ENCODE measurements at regions not wholly inside any gene's neighbourhood (a gene's known extent, or its start where the extent isn't known, plus 50 kb on each side); places are given as distances from the start of the nearest gene placed in this dataset.

DNA sequence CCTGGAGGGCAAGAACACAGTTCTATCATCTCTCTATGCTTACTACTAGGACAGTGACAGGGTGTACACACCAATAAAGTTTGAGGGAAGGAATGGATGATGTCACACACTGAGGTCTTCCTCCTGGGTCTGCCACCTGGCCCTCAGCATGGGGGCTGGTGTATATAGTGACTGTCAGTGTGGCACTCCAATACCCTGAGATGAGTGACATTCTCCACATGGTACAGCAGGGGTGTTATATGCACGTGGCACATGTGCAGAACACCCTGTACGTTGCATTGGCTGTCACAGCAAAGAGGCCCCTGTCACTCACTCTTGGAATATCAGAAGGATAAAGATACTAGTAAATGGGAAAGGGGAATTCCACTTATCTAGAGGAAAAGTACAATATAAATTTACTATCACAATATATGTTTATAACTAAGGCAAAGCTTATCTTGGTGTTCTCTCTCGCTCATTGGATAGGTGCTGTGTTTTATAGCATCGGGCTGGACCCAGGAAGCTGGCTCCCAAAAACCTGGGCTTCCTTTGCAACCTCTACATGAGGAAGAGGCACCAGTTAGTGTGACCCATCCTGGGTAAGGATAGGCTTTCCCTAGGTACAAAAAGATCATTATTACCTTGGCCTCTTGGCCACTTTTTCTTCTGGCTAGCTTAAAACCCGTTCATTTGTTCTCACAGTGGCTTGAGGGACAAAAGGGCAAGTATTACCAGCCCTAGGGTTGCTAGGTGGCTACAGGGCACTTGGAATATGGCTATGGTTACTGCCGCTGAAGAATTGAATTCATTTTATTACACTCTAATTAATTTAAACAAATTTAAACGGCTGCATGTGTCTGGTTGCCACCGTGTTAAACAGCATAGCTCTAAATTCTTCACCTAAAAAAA, 54.8 kb upstream of the HES1 start:
- no peaks in the 10 kb centered on the region for H3K9me1 ChIP-seq (ENCODE audit: control insufficient read depth, extremely low read depth, insufficient read depth, low read length)
- H3K27ac ChIP-seq (ENCODE audit: control insufficient read depth, insufficient read depth, low read length), result no peak overlapping the region
- no peaks in the 10 kb centered on the region for H3K9me3 ChIP-seq (ENCODE audit: control insufficient read depth, low read depth, low read length)
- peaks cover 21% of the 10 kb centered on the region for H3K27me3 ChIP-seq (ENCODE audit: control insufficient read depth, extremely low read depth, insufficient read depth, low read length)
- TF ChIP-seq EZH2 (IDR thresholded peaks at IDR 0.05; ENCODE audit: low read length), result no peak
- TF ChIP-seq, protein P1, sequence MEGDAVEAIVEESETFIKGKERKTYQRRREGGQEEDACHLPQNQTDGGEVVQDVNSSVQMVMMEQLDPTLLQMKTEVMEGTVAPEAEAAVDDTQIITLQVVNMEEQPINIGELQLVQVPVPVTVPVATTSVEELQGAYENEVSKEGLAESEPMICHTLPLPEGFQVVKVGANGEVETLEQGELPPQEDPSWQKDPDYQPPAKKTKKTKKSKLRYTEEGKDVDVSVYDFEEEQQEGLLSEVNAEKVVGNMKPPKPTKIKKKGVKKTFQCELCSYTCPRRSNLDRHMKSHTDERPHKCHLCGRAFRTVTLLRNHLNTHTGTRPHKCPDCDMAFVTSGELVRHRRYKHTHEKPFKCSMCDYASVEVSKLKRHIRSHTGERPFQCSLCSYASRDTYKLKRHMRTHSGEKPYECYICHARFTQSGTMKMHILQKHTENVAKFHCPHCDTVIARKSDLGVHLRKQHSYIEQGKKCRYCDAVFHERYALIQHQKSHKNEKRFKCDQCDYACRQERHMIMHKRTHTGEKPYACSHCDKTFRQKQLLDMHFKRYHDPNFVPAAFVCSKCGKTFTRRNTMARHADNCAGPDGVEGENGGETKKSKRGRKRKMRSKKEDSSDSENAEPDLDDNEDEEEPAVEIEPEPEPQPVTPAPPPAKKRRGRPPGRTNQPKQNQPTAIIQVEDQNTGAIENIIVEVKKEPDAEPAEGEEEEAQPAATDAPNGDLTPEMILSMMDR (optimal IDR thresholded peaks at IDR 0.05 in 1 of 3, IDR thresholded peaks at IDR 0.05 in 1 of 3, conservative IDR thresholded peaks at IDR 0.05 in 1 of 3; ENCODE audit: extremely low read depth in 1 of 3, insufficient read depth in 2 of 3, low read length in 3 of 3), result no peak
- no peak overlapping the region for H3K4me2 ChIP-seq (ENCODE audit: control insufficient read depth, extremely low read depth, insufficient read depth, low read depth, low read length)
- DNase-seq (ENCODE audit: low read depth, low spot score), result no peak
- H3K79me2 ChIP-seq (ENCODE audit: control insufficient read depth, insufficient read depth, low read length), result no peaks in the 10 kb centered on the region
- no peaks in the 10 kb centered on the region for H3K4me1 ChIP-seq (ENCODE audit: control insufficient read depth, extremely low read depth, insufficient read depth, low read length)
- no peaks in the 10 kb centered on the region for H4K20me1 ChIP-seq (ENCODE audit: control insufficient read depth, extremely low read depth, insufficient read depth, low read length)
- no peak overlapping the region for H2AFZ ChIP-seq (ENCODE audit: control insufficient read depth, low read length)
- FAIRE-seq, result no peak
- no peak overlapping the region for H3K9ac ChIP-seq (ENCODE audit: control insufficient read depth, extremely low read depth, insufficient read depth, low read length)
- H3K4me3 ChIP-seq (ENCODE audit: control insufficient read depth in 2 of 3, extremely low read depth in 1 of 3, insufficient read depth in 2 of 3, low read depth in 1 of 3, low read length in 3 of 3), result no peak overlapping the region
- dilution Hi-C loops (cut with MboI; ENCODE audit: extremely low pct_ligation_motif_present, low sequenced_read_pairs), result no loop called here
- H3K36me3 ChIP-seq (ENCODE audit: control insufficient read depth in 2 of 2, extremely low read depth in 1 of 2, insufficient read depth in 2 of 2, low read length in 2 of 2), result no peaks in the 10 kb centered on the region

DNA sequence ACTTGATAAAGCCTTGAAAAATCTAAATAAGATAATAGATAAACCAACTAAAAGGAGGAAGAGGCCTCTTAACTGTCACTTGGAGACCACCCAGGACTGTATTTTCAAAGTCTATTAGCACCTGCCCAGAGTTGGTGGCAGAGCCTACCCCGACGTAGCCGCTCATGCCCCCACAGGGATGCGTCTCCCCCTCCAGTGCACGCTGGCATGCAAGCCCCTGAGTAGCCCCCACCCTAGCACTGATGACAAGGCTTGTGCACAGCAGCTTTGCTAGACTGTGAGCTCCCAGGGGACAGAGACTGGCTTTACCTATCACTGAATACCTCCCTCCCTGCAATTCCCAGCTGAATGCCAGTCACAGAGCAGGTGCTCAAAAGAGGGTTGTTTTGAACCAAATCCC, 54.1 kb upstream of the HES1 start:
- no peak overlapping the region for H3K4me2 ChIP-seq (ENCODE audit: control insufficient read depth, extremely low read depth, insufficient read depth, low read depth, low read length)
- H3K9me3 ChIP-seq (ENCODE audit: control insufficient read depth, low read depth, low read length), result no peaks in the 10 kb centered on the region
- H3K79me2 ChIP-seq (ENCODE audit: control insufficient read depth, insufficient read depth, low read length), result no peaks in the 10 kb centered on the region
- H3K4me1 ChIP-seq (ENCODE audit: control insufficient read depth, extremely low read depth, insufficient read depth, low read length), result no peaks in the 10 kb centered on the region
- no peak overlapping the region for H3K27ac ChIP-seq (ENCODE audit: control insufficient read depth, insufficient read depth, low read length)
- H3K27me3 ChIP-seq (ENCODE audit: control insufficient read depth, extremely low read depth, insufficient read depth, low read length), result peaks cover 21% of the 10 kb centered on the region
- H3K36me3 ChIP-seq (ENCODE audit: control insufficient read depth in 2 of 2, extremely low read depth in 1 of 2, insufficient read depth in 2 of 2, low read length in 2 of 2), result no peaks in the 10 kb centered on the region
- no peak overlapping the region for H3K9ac ChIP-seq (ENCODE audit: control insufficient read depth, extremely low read depth, insufficient read depth, low read length)
- FAIRE-seq (no peak), DNase-seq (ENCODE audit: low read depth, low spot score) (no peak)
- H3K4me3 ChIP-seq (ENCODE audit: control insufficient read depth in 2 of 3, extremely low read depth in 1 of 3, insufficient read depth in 2 of 3, low read depth in 1 of 3, low read length in 3 of 3), result no peak overlapping the region
- H2AFZ ChIP-seq (ENCODE audit: control insufficient read depth, low read length), result no peak overlapping the region
- H4K20me1 ChIP-seq (ENCODE audit: control insufficient read depth, extremely low read depth, insufficient read depth, low read length), result no peaks in the 10 kb centered on the region
- TF ChIP-seq, protein P1 (optimal IDR thresholded peaks at IDR 0.05 in 1 of 3, IDR thresholded peaks at IDR 0.05 in 1 of 3, conservative IDR thresholded peaks at IDR 0.05 in 1 of 3; ENCODE audit: extremely low read depth in 1 of 3, insufficient read depth in 2 of 3, low read length in 3 of 3), result no peak
- TF ChIP-seq EZH2 (IDR thresholded peaks at IDR 0.05; ENCODE audit: low read length), result no peak
- dilution Hi-C loops (cut with MboI; ENCODE audit: extremely low pct_ligation_motif_present, low sequenced_read_pairs), result no loop called here
- H3K9me1 ChIP-seq (ENCODE audit: control insufficient read depth, extremely low read depth, insufficient read depth, low read length), result no peaks in the 10 kb centered on the region

Measured in keratinocyte (primary cell).